ENCODE measurements at regions not wholly inside any gene's neighbourhood (a gene's known extent, or its start where the extent isn't known, plus 50 kb on each side); places are given as distances from the start of the nearest gene placed in this dataset.

DNA sequence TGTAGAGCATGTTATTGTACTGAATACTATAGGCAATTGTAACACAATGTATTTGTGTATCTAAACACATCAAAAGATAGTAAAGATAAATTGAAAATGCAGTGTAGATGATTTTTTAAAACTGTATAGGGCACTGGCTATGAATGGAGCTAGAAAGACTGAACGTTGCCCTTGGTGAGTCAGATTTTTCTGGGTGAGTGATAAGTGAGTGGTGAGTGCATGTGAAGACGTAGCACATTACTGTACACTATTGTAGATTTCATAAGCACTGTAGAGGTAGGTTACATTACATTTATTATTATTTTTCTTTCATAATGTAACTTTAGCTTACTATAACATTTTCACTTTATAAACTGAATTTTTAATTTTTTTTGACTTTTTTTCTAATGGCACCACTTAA lies 1491.6 kb downstream of the TECRL start:
- no peak for TF ChIP-seq CTCF (IDR thresholded peaks at IDR 0.05)
- no peak for TF ChIP-seq EP300 (IDR thresholded peaks at IDR 0.05)
- TF ChIP-seq POLR2AphosphoS5 (IDR thresholded peaks at IDR 0.05): no peak
